IMR-90 (cell line): ENCODE measurements at regions not wholly inside any gene's neighbourhood (a gene's known extent, or its start where the extent isn't known, plus 50 kb on each side); places are given as distances from the start of the nearest gene placed in this dataset.

Source experiments
- ATAC-seq: fragments of 200-7000 bp; cut with Tn5 transposase; 2 replicates; pipeline ENCODE4 v1.9.1; 2020; ENCODE audit warnings: low read depth, mild to moderate bottlenecking, moderate library complexity
- BruUV-seq: library from RNA; stranded (reverse); fragments of 400-500 nt; replicated peaks from 2 replicates; lab custom pipeline; 2021; lab: Mats Ljungman, UMichigan
- CTCF ChIA-PET: fragments of 300-600 bp; formaldehyde crosslinking; extraction: SDS; loops from one replicate; lab custom pipeline; 2021; ENCODE audit warnings: antibody characterized with exemption; lab: Yijun Ruan, JAX
- POLR2A ChIA-PET: fragments of 300-600 bp; sonication (Branson Sonifier 250); formaldehyde crosslinking; loops from one replicate; lab custom pipeline; 2022; ENCODE audit warnings: antibody characterized with exemption; ENCODE audit not compliant: unreplicated experiment; lab: Charles Lee
- DNase-seq: peaks from one replicate; pipeline ENCODE4 v3.0.0; 2013
- H2AFZ ChIP-seq: replicated peaks from 2 replicates; pipeline ENCODE3; 2013; ENCODE audit warnings: low read length, mild to moderate bottlenecking; ENCODE audit not compliant: poor library complexity
- H2AK5ac ChIP-seq: 2 replicates; pipeline ENCODE4 v1.6.1; 2013; ENCODE audit warnings: low read depth, low read length, inconsistent platforms
- H2AK9ac ChIP-seq: replicated peaks from 2 replicates; pipeline ENCODE3; 2013; ENCODE audit warnings: mild to moderate bottlenecking, low read depth, low read length, moderate library complexity; ENCODE audit not compliant: poor library complexity
- H2BK120ac ChIP-seq: 2 replicates; pipeline ENCODE4 v1.6.1; 2013; ENCODE audit warnings: low read depth, low read length, inconsistent platforms
- H2BK15ac ChIP-seq: 3 replicates; pipeline ENCODE4 v1.6.1; 2013; ENCODE audit warnings: low read depth, low read length, inconsistent platforms
- H2BK20ac ChIP-seq: 2 replicates; pipeline ENCODE4 v1.6.1; 2013; ENCODE audit warnings: low read depth, mild to moderate bottlenecking, inconsistent platforms, low read length, moderate library complexity
- H2BK5ac ChIP-seq: 2 replicates; pipeline ENCODE4 v1.6.1; 2013; ENCODE audit warnings: mild to moderate bottlenecking, low read depth, low read length, inconsistent platforms; ENCODE audit not compliant: poor library complexity, severe bottlenecking
- H3K14ac ChIP-seq: replicated peaks from 2 replicates; pipeline ENCODE4 v1.6.1; 2013; ENCODE audit warnings: low read depth, low read length, inconsistent platforms
- H3K18ac ChIP-seq: 2 replicates; pipeline ENCODE4 v1.6.1; 2013; ENCODE audit warnings: low read depth, low read length, control low read depth
- H3K23ac ChIP-seq: 2 replicates; pipeline ENCODE4 v1.6.1; 2013; ENCODE audit warnings: low read depth, low read length, inconsistent platforms
- H3K27ac ChIP-seq: 2 replicates; pipeline ENCODE4 v1.5.1; 2013; ENCODE audit warnings: mild to moderate bottlenecking, control low read depth, low read length; ENCODE audit not compliant: insufficient read depth
- H3K27me3 ChIP-seq: 2 replicates; pipeline ENCODE4 v1.6.1; 2013; ENCODE audit warnings: low read length; ENCODE audit not compliant: control insufficient read depth, insufficient read depth
- H3K36me3 ChIP-seq: 2 replicates; pipeline ENCODE4 v1.6.1; 2013; ENCODE audit warnings: low read length, mixed read lengths; ENCODE audit not compliant: control insufficient read depth, insufficient read depth
- H3K4ac ChIP-seq: 2 replicates; pipeline ENCODE4 v1.6.1; 2013; ENCODE audit warnings: low read depth, low read length, inconsistent platforms
- H3K4me1 ChIP-seq: 2 replicates; pipeline ENCODE4 v1.6.1; 2013; ENCODE audit warnings: low read length, mixed read lengths; ENCODE audit not compliant: control insufficient read depth, insufficient read depth
- H3K4me2 ChIP-seq: 2 replicates; pipeline ENCODE4 v1.6.1; 2013; ENCODE audit warnings: low read depth, mild to moderate bottlenecking, control low read depth, low read length, moderate library complexity
- H3K4me3 ChIP-seq: 2 replicates; pipeline ENCODE4 v1.5.1; 2013; ENCODE audit warnings: low read depth, mild to moderate bottlenecking, control low read depth, low read length, moderate library complexity; ENCODE audit not compliant: insufficient read depth
- H3K56ac ChIP-seq: 2 replicates; pipeline ENCODE4 v1.6.1; 2013; ENCODE audit warnings: low read length, inconsistent platforms; ENCODE audit not compliant: insufficient read depth; ENCODE audit errors: extremely low read depth
- H3K79me1 ChIP-seq, 2 experiments: 2 replicates each; pipeline ENCODE4 v1.6.1; 2013; ENCODE audit warnings: low read length in 2 of 2, inconsistent platforms in 1 of 2, low read depth in 1 of 2
- H3K9ac ChIP-seq: 2 replicates; pipeline ENCODE4 v1.6.1; 2013; ENCODE audit warnings: low read depth, low read length, control low read depth
- H3K9me1 ChIP-seq: 2 replicates; pipeline ENCODE4 v1.6.1; 2013; ENCODE audit warnings: low read length, inconsistent platforms; ENCODE audit not compliant: insufficient read depth
- H3K9me3 ChIP-seq: 2 replicates; pipeline ENCODE4 v1.6.1; 2013; ENCODE audit warnings: low read length; ENCODE audit not compliant: control insufficient read depth, insufficient read depth
- H4K20me1 ChIP-seq: 2 replicates; pipeline ENCODE4 v1.6.1; 2013; ENCODE audit warnings: low read length, inconsistent platforms; ENCODE audit not compliant: insufficient read depth
- H4K5ac ChIP-seq: 2 replicates; pipeline ENCODE4 v1.6.1; 2013; ENCODE audit warnings: mild to moderate bottlenecking, low read depth, low read length, control low read depth
- H4K8ac ChIP-seq, 2 experiments: 2 replicates each; pipeline ENCODE4 v1.6.1; 2013; ENCODE audit warnings: low read depth in 2 of 2, low read length in 2 of 2, control low read depth in 1 of 2, inconsistent platforms in 1 of 2
- H4K91ac ChIP-seq: 2 replicates; pipeline ENCODE4 v1.6.1; 2013; ENCODE audit warnings: low read depth, low read length, inconsistent platforms; ENCODE audit not compliant: insufficient read depth
- BHLHE40 ChIP-seq: fragments of 150-350 bp; IDR thresholded peaks from 2 replicates; pipeline ENCODE4 v1.6.1; 2016; ENCODE audit warnings: mild to moderate bottlenecking, low read depth, low read length
- CEBPB ChIP-seq: IDR thresholded peaks from 2 replicates; pipeline ENCODE4 v1.6.1; 2012; ENCODE audit warnings: low read depth, low read length, improper control_type of control experiment
- CHD1 ChIP-seq: IDR thresholded peaks from 2 replicates; pipeline ENCODE4 v1.6.1; 2012; ENCODE audit warnings: low read depth, low read length, improper control_type of control experiment
- FOS ChIP-seq: fragments of 150-350 bp; IDR thresholded peaks from 2 replicates; pipeline ENCODE4 v1.6.1; 2016; ENCODE audit warnings: low read depth, low read length
- MAZ ChIP-seq: IDR thresholded peaks from 2 replicates; pipeline ENCODE4 v1.6.1; 2012; ENCODE audit warnings: low read depth, mild to moderate bottlenecking, low read length, improper control_type of control experiment, moderate library complexity, borderline replicate concordance
- MXI1 ChIP-seq: IDR thresholded peaks from 2 replicates; pipeline ENCODE4 v1.6.1; 2012; ENCODE audit warnings: low read depth, mild to moderate bottlenecking, low read length, moderate library complexity, borderline replicate concordance
- NFE2L2 ChIP-seq: fragments of 150-350 bp; IDR thresholded peaks from 2 replicates; pipeline ENCODE4 v1.6.1; 2016; ENCODE audit warnings: low read depth, mild to moderate bottlenecking, low read length
- RCOR1 ChIP-seq: IDR thresholded peaks from 2 replicates; pipeline ENCODE4 v1.6.1; 2012; ENCODE audit warnings: mild to moderate bottlenecking, low read length, improper control_type of control experiment; ENCODE audit not compliant: insufficient replicate concordance
- RFX5 ChIP-seq: IDR thresholded peaks from 2 replicates; pipeline ENCODE4 v1.8.0; 2012; ENCODE audit warnings: low read depth, mild to moderate bottlenecking, low read length, moderate library complexity
- SMC3 ChIP-seq: fragments of 150-350 bp; IDR thresholded peaks from 2 replicates; pipeline ENCODE4 v1.6.1; 2016; ENCODE audit warnings: low read depth, mild to moderate bottlenecking, antibody characterized with exemption, low read length, moderate library complexity
- dilution Hi-C: fragments of 300-500 bp; cut with HindIII; formaldehyde crosslinking; loops from one replicate; pipeline ENCODE4 v1.14.3; 2018; ENCODE audit warnings: low sequenced_read_pairs; ENCODE audit not compliant: unreplicated experiment
- in situ Hi-C: fragments of 300-500 bp; cut with MboI; formaldehyde crosslinking; loops from 3 replicates; pipeline ENCODE4 v1.14.3; 2019; ENCODE audit warnings: low sequenced_read_pairs, inconsistent platforms, mixed read lengths
- intact Hi-C: fragments of 100-400 bp; cut with micrococcal nuclease; formaldehyde crosslinking; loops from 2 replicates; pipeline ENCODE4 v1.10.0; 2022
- TF ChIP-seq, protein P1 (sequence below): fragments of 150-350 bp; IDR thresholded peaks from 2 replicates; pipeline ENCODE4 v1.6.1; 2016; ENCODE audit warnings: low read depth, mild to moderate bottlenecking, low read length, moderate library complexity, borderline replicate concordance
- TF ChIP-seq, protein P2 (sequence below): conservative IDR thresholded peaks from 2 replicates; pipeline ENCODE4 v1.5.1; 2012; ENCODE audit warnings: mild to moderate bottlenecking, low read depth, low read length, improper control_type of control experiment

DNA sequence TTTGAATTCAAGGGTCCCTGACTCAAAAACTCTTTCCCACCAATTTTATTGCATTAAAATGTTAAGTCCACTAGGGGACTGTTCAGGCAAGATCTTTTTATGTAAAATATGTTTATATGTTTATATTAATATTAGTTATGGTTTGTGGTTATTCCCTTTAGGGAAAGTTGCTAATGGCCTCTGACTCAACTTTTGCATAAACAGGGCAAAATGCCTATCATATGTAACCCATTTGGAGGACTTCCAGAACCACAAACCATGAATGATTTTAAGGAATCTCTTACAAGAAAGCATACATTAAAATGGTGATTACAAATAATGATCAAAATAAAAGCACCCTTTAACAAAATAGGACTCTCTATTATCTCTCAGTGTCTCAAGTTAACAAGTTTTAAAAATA is 1484.5 kb upstream of the ZEB2 start:
- Histone ChIP-seq H3K36me3 (no peaks in the 10 kb centered on the region), H2BK120ac (no peak overlapping the region), H3K14ac (no peak overlapping the region), H4K91ac (no peak overlapping the region), H3K4me3 (no peak overlapping the region), H3K4me2 (no peak overlapping the region), H4K5ac (no peak overlapping the region), H3K4me1 (no peaks in the 10 kb centered on the region), H2AFZ (no peak overlapping the region), H3K9me1 (no peaks in the 10 kb centered on the region), H2BK20ac (no peak overlapping the region), H4K8ac (no peak overlapping the region), H3K79me1 (no peaks in the 10 kb centered on the region), H3K56ac (no peak overlapping the region), H3K27me3 (no peaks in the 10 kb centered on the region), H4K20me1 (no peaks in the 10 kb centered on the region), H3K9ac (no peak overlapping the region), H3K23ac (no peak overlapping the region), H3K9me3 (no peaks in the 10 kb centered on the region), H3K18ac (no peak overlapping the region), H3K4ac (no peak overlapping the region), H2AK5ac (no peak overlapping the region), H2BK15ac (no peak overlapping the region), H2AK9ac (no peak overlapping the region), H3K27ac (no peak overlapping the region), H2BK5ac (no peak overlapping the region)
- DNase-seq (peak; percentile 70), ATAC-seq (no peak)
- CTCF ChIA-PET: no interaction called here
- no TSS peak for BruUV-seq
- intact Hi-C loops: loop anchor here (10.0 kb wide), 1 partner anchor 310 kb away; no protein-coding TSS in a partner anchor
- dilution Hi-C loops: no loop called here
- POLR2A ChIA-PET: no interaction called here
- in situ Hi-C loops: no loop called here
- no peak for TF ChIP-seq BHLHE40
- no peak for TF ChIP-seq SMC3
- TF ChIP-seq MAZ: no peak
- TF ChIP-seq CHD1: no peak
- TF ChIP-seq, protein P1, sequence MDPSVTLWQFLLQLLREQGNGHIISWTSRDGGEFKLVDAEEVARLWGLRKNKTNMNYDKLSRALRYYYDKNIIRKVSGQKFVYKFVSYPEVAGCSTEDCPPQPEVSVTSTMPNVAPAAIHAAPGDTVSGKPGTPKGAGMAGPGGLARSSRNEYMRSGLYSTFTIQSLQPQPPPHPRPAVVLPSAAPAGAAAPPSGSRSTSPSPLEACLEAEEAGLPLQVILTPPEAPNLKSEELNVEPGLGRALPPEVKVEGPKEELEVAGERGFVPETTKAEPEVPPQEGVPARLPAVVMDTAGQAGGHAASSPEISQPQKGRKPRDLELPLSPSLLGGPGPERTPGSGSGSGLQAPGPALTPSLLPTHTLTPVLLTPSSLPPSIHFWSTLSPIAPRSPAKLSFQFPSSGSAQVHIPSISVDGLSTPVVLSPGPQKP: no peak
- no peak for TF ChIP-seq RFX5
- no peak for TF ChIP-seq FOS
- TF ChIP-seq, protein P2, sequence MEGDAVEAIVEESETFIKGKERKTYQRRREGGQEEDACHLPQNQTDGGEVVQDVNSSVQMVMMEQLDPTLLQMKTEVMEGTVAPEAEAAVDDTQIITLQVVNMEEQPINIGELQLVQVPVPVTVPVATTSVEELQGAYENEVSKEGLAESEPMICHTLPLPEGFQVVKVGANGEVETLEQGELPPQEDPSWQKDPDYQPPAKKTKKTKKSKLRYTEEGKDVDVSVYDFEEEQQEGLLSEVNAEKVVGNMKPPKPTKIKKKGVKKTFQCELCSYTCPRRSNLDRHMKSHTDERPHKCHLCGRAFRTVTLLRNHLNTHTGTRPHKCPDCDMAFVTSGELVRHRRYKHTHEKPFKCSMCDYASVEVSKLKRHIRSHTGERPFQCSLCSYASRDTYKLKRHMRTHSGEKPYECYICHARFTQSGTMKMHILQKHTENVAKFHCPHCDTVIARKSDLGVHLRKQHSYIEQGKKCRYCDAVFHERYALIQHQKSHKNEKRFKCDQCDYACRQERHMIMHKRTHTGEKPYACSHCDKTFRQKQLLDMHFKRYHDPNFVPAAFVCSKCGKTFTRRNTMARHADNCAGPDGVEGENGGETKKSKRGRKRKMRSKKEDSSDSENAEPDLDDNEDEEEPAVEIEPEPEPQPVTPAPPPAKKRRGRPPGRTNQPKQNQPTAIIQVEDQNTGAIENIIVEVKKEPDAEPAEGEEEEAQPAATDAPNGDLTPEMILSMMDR: no peak
- no peak for TF ChIP-seq RCOR1
- no peak for TF ChIP-seq NFE2L2
- TF ChIP-seq MXI1: no peak
- TF ChIP-seq CEBPB: no peak
